ENCODE measurements at regions not wholly inside any gene's neighbourhood (a gene's known extent, or its start where the extent isn't known, plus 50 kb on each side); places are given as distances from the start of the nearest gene placed in this dataset.

DNA sequence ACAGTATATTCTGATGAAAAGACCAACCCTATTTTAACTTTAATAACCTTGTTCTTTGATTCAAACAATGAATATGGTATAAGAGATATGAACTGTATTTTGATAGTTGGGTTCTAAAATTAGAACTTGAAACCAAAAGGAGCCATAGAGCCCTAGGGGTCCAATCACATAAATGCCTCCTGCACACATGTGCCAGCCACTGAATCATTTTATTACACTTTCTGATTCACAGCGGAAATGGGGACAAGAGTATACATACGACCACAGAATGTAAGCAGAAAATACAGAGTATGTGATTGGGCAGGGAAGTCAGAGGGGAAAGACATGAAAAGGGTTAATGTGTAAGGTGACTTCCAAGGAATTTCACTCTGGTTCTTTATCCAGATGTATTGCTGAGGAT is 1000.2 kb downstream of the NR2F1-AS1 start:
- POLR2A ChIA-PET = no interaction called here
- Histone ChIP-seq H3K27ac (ENCODE audit: low read length in 2 of 2) (no peak overlapping the region), H3K9ac (ENCODE audit: low read length) (no peak overlapping the region), H3K36me3 (replicated peaks in 1 of 2; ENCODE audit: control extremely low read depth in 1 of 2, control insufficient read depth in 1 of 2, extremely low read depth in 1 of 2, insufficient read depth in 2 of 2, low read length in 1 of 2) (no peaks in the 10 kb centered on the region), H4K20me1 (ENCODE audit: control insufficient read depth, insufficient read depth, low read length, poor library complexity, severe bottlenecking) (no peaks in the 10 kb centered on the region), H3K4me1 (ENCODE audit: control insufficient read depth in 2 of 2, insufficient read depth in 2 of 2, low read length in 2 of 2) (no peaks in the 10 kb centered on the region), H3K9me3 (ENCODE audit: control extremely low read depth in 1 of 3, control insufficient read depth in 2 of 3, insufficient read depth in 1 of 3, low read length in 2 of 3) (no peaks in the 10 kb centered on the region), H2AFZ (ENCODE audit: insufficient read depth, low read depth, low read length, poor library complexity, severe bottlenecking) (no peak overlapping the region), H3K4me3 (ENCODE audit: control extremely low read depth in 1 of 5, extremely low read depth in 1 of 5, insufficient read depth in 1 of 5, low read depth in 2 of 5, low read length in 4 of 5) (no peak overlapping the region), H3K4me2 (replicated peaks; ENCODE audit: low read depth, low read length, poor library complexity, severe bottlenecking) (no peak overlapping the region), H3K27me3 (replicated peaks in 1 of 4; ENCODE audit: control extremely low read depth in 1 of 4, control insufficient read depth in 3 of 4, insufficient read depth in 4 of 4, low read length in 3 of 4) (no peaks in the 10 kb centered on the region), H3K79me2 (ENCODE audit: control insufficient read depth, insufficient read depth, low read length) (no peaks in the 10 kb centered on the region)
- CTCF ChIA-PET = no interaction called here
- TF ChIP-seq CTCF (IDR thresholded peaks at IDR 0.05) (no peak), EZH2 (IDR thresholded peaks at IDR 0.05; ENCODE audit: borderline replicate concordance, insufficient read depth, low read depth, low read length, poor library complexity, severe bottlenecking) (no peak)
- DNase-seq (no peak), ATAC-seq (ENCODE audit: low read depth) (no peak)
- Mint-ChIP-seq H3K4me3 (no peak overlapping the region), H3K27me3 (no peaks in the 10 kb centered on the region), H3K4me1 (no peaks in the 10 kb centered on the region), H3K27ac (no peak overlapping the region), H3K9me3 (ENCODE audit: insufficient read depth) (no peaks in the 10 kb centered on the region)
- intact Hi-C loops (cut with micrococcal nuclease) = no loop called here
- no CpG with 5 or more reads among the region's 2 CpGs for WGBS (ENCODE audit: insufficient coverage)

DNA sequence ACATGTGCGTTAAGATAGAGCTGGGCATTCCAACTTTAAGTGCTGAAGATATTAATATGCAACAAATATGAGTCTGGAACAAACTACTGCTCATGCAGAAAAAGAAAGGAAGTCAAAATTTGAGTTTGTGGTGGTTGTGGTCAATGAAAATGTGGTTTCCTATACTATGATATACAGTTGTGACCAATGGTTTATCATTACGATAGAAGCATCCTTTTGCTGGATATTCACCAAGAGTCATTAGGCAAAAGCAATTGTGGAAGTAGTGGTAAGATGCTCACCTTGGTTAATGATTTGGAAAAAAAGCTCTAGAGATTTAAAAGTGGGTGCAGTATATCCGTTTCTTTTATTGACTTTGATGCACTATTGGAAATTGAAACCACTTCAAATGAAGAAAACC is 1007.0 kb downstream of the NR2F1-AS1 start:
- H3K4me3 ChIP-seq (ENCODE audit: control extremely low read depth in 1 of 5, extremely low read depth in 1 of 5, insufficient read depth in 1 of 5, low read depth in 2 of 5, low read length in 4 of 5) = no peak overlapping the region
- H3K36me3 ChIP-seq (replicated peaks in 1 of 2; ENCODE audit: control extremely low read depth in 1 of 2, control insufficient read depth in 1 of 2, extremely low read depth in 1 of 2, insufficient read depth in 2 of 2, low read length in 1 of 2) = no peaks in the 10 kb centered on the region
- CTCF ChIA-PET = no interaction called here
- no peaks in the 10 kb centered on the region for H3K4me1 ChIP-seq (ENCODE audit: control insufficient read depth in 2 of 2, insufficient read depth in 2 of 2, low read length in 2 of 2)
- ATAC-seq (ENCODE audit: low read depth) (no peak), DNase-seq (no peak)
- H3K79me2 ChIP-seq (ENCODE audit: control insufficient read depth, insufficient read depth, low read length) = no peaks in the 10 kb centered on the region
- H3K4me1 Mint-ChIP-seq = no peaks in the 10 kb centered on the region
- H3K4me3 Mint-ChIP-seq = no peak overlapping the region
- intact Hi-C loops (cut with micrococcal nuclease) = no loop called here
- H3K9ac ChIP-seq (ENCODE audit: low read length) = no peak overlapping the region
- WGBS (ENCODE audit: insufficient coverage) = no CpG with 5 or more reads among the region's 3 CpGs
- no peak overlapping the region for H3K27ac Mint-ChIP-seq
- POLR2A ChIA-PET = no interaction called here
- H3K27ac ChIP-seq (ENCODE audit: low read length in 2 of 2) = no peak overlapping the region
- TF ChIP-seq CTCF (IDR thresholded peaks at IDR 0.05) (no peak), EZH2 (IDR thresholded peaks at IDR 0.05; ENCODE audit: borderline replicate concordance, insufficient read depth, low read depth, low read length, poor library complexity, severe bottlenecking) (no peak)
- H3K9me3 ChIP-seq (ENCODE audit: control extremely low read depth in 1 of 3, control insufficient read depth in 2 of 3, insufficient read depth in 1 of 3, low read length in 2 of 3) = no peaks in the 10 kb centered on the region
- no peaks in the 10 kb centered on the region for H4K20me1 ChIP-seq (ENCODE audit: control insufficient read depth, insufficient read depth, low read length, poor library complexity, severe bottlenecking)
- no peak overlapping the region for H2AFZ ChIP-seq (ENCODE audit: insufficient read depth, low read depth, low read length, poor library complexity, severe bottlenecking)
- H3K27me3 ChIP-seq (replicated peaks in 1 of 4; ENCODE audit: control extremely low read depth in 1 of 4, control insufficient read depth in 3 of 4, insufficient read depth in 4 of 4, low read length in 3 of 4) = no peaks in the 10 kb centered on the region
- no peaks in the 10 kb centered on the region for H3K9me3 Mint-ChIP-seq (ENCODE audit: insufficient read depth)
- no peak overlapping the region for H3K4me2 ChIP-seq (replicated peaks; ENCODE audit: low read depth, low read length, poor library complexity, severe bottlenecking)
- no peaks in the 10 kb centered on the region for H3K27me3 Mint-ChIP-seq

Measured in B cell (primary cell).